Loucy (cell line): ENCODE measurements at regions not wholly inside any gene's neighbourhood (a gene's known extent, or its start where the extent isn't known, plus 50 kb on each side); places are given as distances from the start of the nearest gene placed in this dataset.

Experiments
- H2AFZ ChIP-seq: fragments of 200-600 bp; sonication (generic); 2 replicates; pipeline ENCODE4 v1.6.0; 2016; ENCODE audit warnings: antibody characterized with exemption, mild to moderate bottlenecking, low read length, moderate library complexity
- H3F3A ChIP-seq: fragments of 200-600 bp; 2 replicates; pipeline ENCODE4 v1.6.0; 2016; ENCODE audit warnings: antibody characterized with exemption, low read depth, mild to moderate bottlenecking
- H3K27me3 ChIP-seq: fragments of 200-600 bp; sonication (generic); 2 replicates; pipeline ENCODE4 v1.6.1; 2014; ENCODE audit warnings: low read length, mild to moderate bottlenecking; ENCODE audit not compliant: insufficient read depth, poor library complexity, severe bottlenecking
- H3K36me3 ChIP-seq: fragments of 200-600 bp; sonication (generic); 2 replicates; pipeline ENCODE4 v1.6.1; 2016; ENCODE audit warnings: low read length; ENCODE audit not compliant: insufficient read depth
- H3K4me1 ChIP-seq: fragments of 200-600 bp; sonication (generic); 2 replicates; pipeline ENCODE4 v1.5.1; 2014; ENCODE audit warnings: low read length, mild to moderate bottlenecking; ENCODE audit not compliant: insufficient read depth, poor library complexity, severe bottlenecking
- H3K4me2 ChIP-seq: fragments of 200-600 bp; sonication (generic); 2 replicates; pipeline ENCODE4 v1.6.0; 2014; ENCODE audit warnings: antibody characterized with exemption, low read length, low read depth, mild to moderate bottlenecking; ENCODE audit not compliant: poor library complexity, severe bottlenecking
- H3K4me3 ChIP-seq: fragments of 200-600 bp; sonication (generic); 2 replicates; pipeline ENCODE4 v1.5.1; 2014; ENCODE audit warnings: low read length, mild to moderate bottlenecking, mixed read lengths; ENCODE audit not compliant: poor library complexity, severe bottlenecking
- H3K79me2 ChIP-seq: fragments of 200-600 bp; sonication (generic); 2 replicates; pipeline ENCODE4 v1.6.1; 2014; ENCODE audit warnings: low read length; ENCODE audit not compliant: insufficient read depth
- H3K9ac ChIP-seq: fragments of 200-600 bp; sonication (generic); 2 replicates; pipeline ENCODE4 v1.6.0; 2014; ENCODE audit warnings: mild to moderate bottlenecking, low read depth, low read length, moderate library complexity; ENCODE audit not compliant: poor library complexity, severe bottlenecking
- H3K9me2 ChIP-seq: fragments of 200-600 bp; sonication (generic); replicated peaks from 2 replicates; pipeline ENCODE4 v1.6.1; 2016; ENCODE audit warnings: low read depth, low read length, mixed read lengths
- H3K9me3 ChIP-seq: fragments of 200-600 bp; sonication (generic); 2 replicates; pipeline ENCODE4 v1.6.1; 2014; ENCODE audit warnings: mild to moderate bottlenecking, antibody characterized with exemption, low read length, low read depth; ENCODE audit not compliant: insufficient read depth
- H4K20me1 ChIP-seq: fragments of 200-600 bp; sonication (generic); 2 replicates; pipeline ENCODE4 v1.6.0; 2014; ENCODE audit warnings: antibody characterized with exemption, low read length, mild to moderate bottlenecking; ENCODE audit not compliant: insufficient read depth, poor library complexity, severe bottlenecking
- CTCF ChIP-seq: fragments of 200-600 bp; sonication (generic); conservative IDR thresholded peaks from 2 replicates; pipeline ENCODE4 v1.5.1; 2014; ENCODE audit warnings: mild to moderate bottlenecking, antibody characterized with exemption, low read length
- EZH2phosphoT487 ChIP-seq: fragments of 200-600 bp; IDR thresholded peaks from 2 replicates; pipeline ENCODE4 v1.6.1; 2018; ENCODE audit warnings: antibody characterized with exemption, mild to moderate bottlenecking, moderate library complexity, borderline replicate concordance

DNA sequence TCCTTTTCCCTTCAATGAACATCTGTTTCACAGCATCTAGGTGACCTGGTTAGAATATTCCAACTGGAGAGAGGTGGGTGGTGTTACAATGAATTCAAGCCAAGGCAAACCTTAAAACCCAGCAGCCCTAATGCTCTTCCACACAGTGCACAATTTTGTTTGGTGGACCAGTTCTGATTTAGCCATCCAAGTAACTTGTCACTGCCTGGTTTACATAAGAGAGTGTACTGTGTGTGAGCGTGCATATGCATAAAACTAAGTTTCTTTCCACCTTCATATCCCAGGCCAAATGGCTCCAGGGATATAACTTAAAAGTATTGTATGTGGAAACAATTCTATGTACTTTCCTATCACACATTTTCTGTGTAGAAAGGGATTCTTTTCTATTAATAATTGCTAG lies 200.4 kb upstream of the FAR2 start:
- Histone ChIP-seq H2AFZ (no peak overlapping the region), H3K9me3 (no peaks in the 10 kb centered on the region), H3K27me3 (no peaks in the 10 kb centered on the region), H3K4me2 (no peak overlapping the region), H3F3A (no peaks in the 10 kb centered on the region), H3K4me1 (no peaks in the 10 kb centered on the region), H3K4me3 (no peak overlapping the region), H3K9me2 (no peaks in the 10 kb centered on the region), H3K79me2 (no peaks in the 10 kb centered on the region), H3K36me3 (no peaks in the 10 kb centered on the region), H4K20me1 (no peaks in the 10 kb centered on the region), H3K9ac (no peak overlapping the region)
- TF ChIP-seq EZH2phosphoT487 = no peak
- no peak for TF ChIP-seq CTCF

DNA sequence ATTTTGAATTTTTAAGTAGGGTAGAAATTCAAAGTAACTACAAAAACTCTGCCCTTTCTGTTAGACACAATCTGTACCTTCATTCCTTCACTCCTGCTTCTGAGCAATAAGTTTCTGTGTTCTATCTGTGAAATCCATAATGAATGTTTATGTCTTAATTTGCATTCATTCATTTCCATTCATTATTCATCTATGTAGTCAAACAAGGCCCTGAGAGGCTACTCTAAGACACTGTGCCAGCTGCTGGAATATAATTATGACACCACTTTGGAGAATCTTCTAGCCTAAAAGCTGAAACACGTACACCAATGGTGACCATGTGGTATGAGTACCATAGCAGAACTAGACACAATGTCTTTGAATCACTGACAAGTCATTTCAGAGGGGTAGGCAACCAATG lies 199.9 kb upstream of the FAR2 start:
- Histone ChIP-seq H3K4me2 (no peak overlapping the region), H3K9ac (no peak overlapping the region), H3F3A (no peaks in the 10 kb centered on the region), H3K79me2 (no peaks in the 10 kb centered on the region), H3K4me3 (no peak overlapping the region), H3K9me3 (no peaks in the 10 kb centered on the region), H3K9me2 (no peaks in the 10 kb centered on the region), H3K4me1 (no peaks in the 10 kb centered on the region), H2AFZ (no peak overlapping the region), H3K27me3 (no peaks in the 10 kb centered on the region), H4K20me1 (no peaks in the 10 kb centered on the region), H3K36me3 (no peaks in the 10 kb centered on the region)
- TF ChIP-seq EZH2phosphoT487 = no peak
- TF ChIP-seq CTCF = no peak

DNA sequence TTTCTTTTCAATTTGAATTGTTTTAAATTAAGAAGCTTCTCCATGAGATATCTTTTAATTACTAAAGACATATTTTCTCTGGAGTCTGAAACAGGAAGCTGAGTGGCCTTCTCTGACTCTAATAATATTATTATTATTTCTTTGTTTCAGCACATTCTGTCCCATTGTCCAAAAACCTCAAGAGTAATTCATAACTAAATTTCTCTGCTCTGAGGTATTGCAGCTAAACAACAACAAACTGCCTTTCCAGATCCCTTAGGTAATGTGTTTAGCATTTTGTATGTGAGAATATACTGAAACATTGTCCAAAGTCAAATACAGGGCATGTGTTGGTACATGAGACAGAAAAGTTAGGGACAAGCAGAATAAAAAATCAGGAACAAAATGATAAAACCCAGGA lies 199.0 kb upstream of the FAR2 start:
- Histone ChIP-seq H2AFZ (no peak overlapping the region), H3K79me2 (no peaks in the 10 kb centered on the region), H3K9ac (no peak overlapping the region), H3K4me3 (no peak overlapping the region), H3K27me3 (no peaks in the 10 kb centered on the region), H3F3A (no peaks in the 10 kb centered on the region), H3K9me3 (no peaks in the 10 kb centered on the region), H3K36me3 (no peaks in the 10 kb centered on the region), H3K4me1 (no peaks in the 10 kb centered on the region), H3K9me2 (no peaks in the 10 kb centered on the region), H4K20me1 (no peaks in the 10 kb centered on the region), H3K4me2 (no peak overlapping the region)
- TF ChIP-seq CTCF (no peak), EZH2phosphoT487 (no peak)
